MCF 10A (cell line): ENCODE measurements at regions not wholly inside any gene's neighbourhood (a gene's known extent, or its start where the extent isn't known, plus 50 kb on each side); places are given as distances from the start of the nearest gene placed in this dataset.

Experiments
- BruUV-seq: library from RNA; stranded (reverse); fragments of 400-500 nt; replicated peaks from 2 replicates; lab custom pipeline; 2021; lab: Mats Ljungman, UMichigan
- CTCF ChIA-PET: fragments of 300-600 bp; sonication (Branson Sonifier 250); formaldehyde crosslinking; extraction: SDS; loops from one replicate; lab custom pipeline; 2021; ENCODE audit warnings: antibody characterized with exemption, inconsistent platforms; lab: Yijun Ruan, JAX
- POLR2A ChIA-PET: fragments of 300-600, 350-650 bp; sonication (Branson Sonifier 250); formaldehyde crosslinking; extraction: SDS; loops from one replicate; lab custom pipeline; 2020; ENCODE audit warnings: antibody characterized with exemption, inconsistent platforms; lab: Yijun Ruan, JAX
- DNase-seq: peaks from one replicate; pipeline ENCODE4 v3.0.0-alpha.2; 2018; ENCODE audit not compliant: unreplicated experiment
- H3K27ac Mint-ChIP-seq: one replicate; pipeline ENCODE4 v1.8.0; 2022; ENCODE audit warnings: mild to moderate bottlenecking, low read depth, mixed read lengths; ENCODE audit not compliant: unreplicated experiment
- H3K27me3 Mint-ChIP-seq: one replicate; pipeline ENCODE4 v1.8.0; 2022; ENCODE audit warnings: mixed read lengths; ENCODE audit not compliant: insufficient read depth, unreplicated experiment
- H3K36me3 Mint-ChIP-seq: one replicate; pipeline ENCODE4 v1.8.0; 2022; ENCODE audit warnings: mild to moderate bottlenecking, moderate library complexity, mixed read lengths; ENCODE audit not compliant: insufficient read depth, unreplicated experiment
- H3K4me1 Mint-ChIP-seq: one replicate; pipeline ENCODE4 v1.8.0; 2022; ENCODE audit warnings: mixed read lengths; ENCODE audit not compliant: insufficient read depth, unreplicated experiment
- H3K4me3 Mint-ChIP-seq: one replicate; pipeline ENCODE4 v1.8.0; 2022; ENCODE audit warnings: mild to moderate bottlenecking, moderate library complexity, mixed read lengths; ENCODE audit not compliant: unreplicated experiment
- H3K9me3 Mint-ChIP-seq: one replicate; pipeline ENCODE4 v1.8.0; 2022; ENCODE audit warnings: mixed read lengths; ENCODE audit not compliant: unreplicated experiment
- intact Hi-C: fragments of 100-400 bp; cut with micrococcal nuclease; formaldehyde crosslinking; loops from 2 replicates; pipeline ENCODE4 v1.14.1; 2022
- TF ChIP-seq, protein P1 (sequence below): fragments of 200-600 bp; IDR thresholded peaks from one replicate; pipeline ENCODE4 v1.8.0; 2022; ENCODE audit warnings: antibody characterized with exemption, mild to moderate bottlenecking; ENCODE audit not compliant: unreplicated experiment

DNA sequence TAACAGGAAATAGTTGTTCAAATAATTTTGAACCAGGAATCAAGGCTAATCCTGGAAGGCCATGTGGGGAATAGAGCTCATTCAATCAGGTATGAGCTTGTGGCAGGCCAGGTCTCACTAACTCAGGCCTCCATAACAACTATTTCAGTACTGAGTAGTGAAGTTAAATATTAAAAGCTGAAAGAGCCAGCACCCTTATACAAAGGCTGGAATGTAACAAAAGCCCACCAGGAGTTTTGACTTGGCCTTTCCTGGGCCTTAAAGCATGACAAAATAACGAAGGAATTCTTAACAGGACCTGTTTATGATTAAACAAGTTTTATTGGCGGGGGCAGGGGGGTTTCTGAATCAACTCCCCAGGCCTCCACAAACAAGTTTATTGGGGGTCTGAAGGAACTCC, 1146.7 kb downstream of the CDH9 start:
- no peaks in the 10 kb centered on the region for H3K4me1 Mint-ChIP-seq
- no TSS peak for BruUV-seq
- peaks cover 11% of the 10 kb centered on the region for H3K9me3 Mint-ChIP-seq
- peaks cover 4% of the 10 kb centered on the region for H3K36me3 Mint-ChIP-seq
- intact Hi-C loops = no loop called here
- H3K4me3 Mint-ChIP-seq = no peak overlapping the region
- CTCF ChIA-PET = interaction anchor here (0.6 to 0.7 kb wide), 2 partner anchors 53 to 125 kb away, joined by 4 read pairs; no protein-coding TSS in a partner anchor
- H3K27me3 Mint-ChIP-seq = no peaks in the 10 kb centered on the region
- DNase-seq = no peak
- H3K27ac Mint-ChIP-seq = no peak overlapping the region
- POLR2A ChIA-PET = no interaction called here
- TF ChIP-seq, protein P1, sequence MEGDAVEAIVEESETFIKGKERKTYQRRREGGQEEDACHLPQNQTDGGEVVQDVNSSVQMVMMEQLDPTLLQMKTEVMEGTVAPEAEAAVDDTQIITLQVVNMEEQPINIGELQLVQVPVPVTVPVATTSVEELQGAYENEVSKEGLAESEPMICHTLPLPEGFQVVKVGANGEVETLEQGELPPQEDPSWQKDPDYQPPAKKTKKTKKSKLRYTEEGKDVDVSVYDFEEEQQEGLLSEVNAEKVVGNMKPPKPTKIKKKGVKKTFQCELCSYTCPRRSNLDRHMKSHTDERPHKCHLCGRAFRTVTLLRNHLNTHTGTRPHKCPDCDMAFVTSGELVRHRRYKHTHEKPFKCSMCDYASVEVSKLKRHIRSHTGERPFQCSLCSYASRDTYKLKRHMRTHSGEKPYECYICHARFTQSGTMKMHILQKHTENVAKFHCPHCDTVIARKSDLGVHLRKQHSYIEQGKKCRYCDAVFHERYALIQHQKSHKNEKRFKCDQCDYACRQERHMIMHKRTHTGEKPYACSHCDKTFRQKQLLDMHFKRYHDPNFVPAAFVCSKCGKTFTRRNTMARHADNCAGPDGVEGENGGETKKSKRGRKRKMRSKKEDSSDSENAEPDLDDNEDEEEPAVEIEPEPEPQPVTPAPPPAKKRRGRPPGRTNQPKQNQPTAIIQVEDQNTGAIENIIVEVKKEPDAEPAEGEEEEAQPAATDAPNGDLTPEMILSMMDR = no peak

DNA sequence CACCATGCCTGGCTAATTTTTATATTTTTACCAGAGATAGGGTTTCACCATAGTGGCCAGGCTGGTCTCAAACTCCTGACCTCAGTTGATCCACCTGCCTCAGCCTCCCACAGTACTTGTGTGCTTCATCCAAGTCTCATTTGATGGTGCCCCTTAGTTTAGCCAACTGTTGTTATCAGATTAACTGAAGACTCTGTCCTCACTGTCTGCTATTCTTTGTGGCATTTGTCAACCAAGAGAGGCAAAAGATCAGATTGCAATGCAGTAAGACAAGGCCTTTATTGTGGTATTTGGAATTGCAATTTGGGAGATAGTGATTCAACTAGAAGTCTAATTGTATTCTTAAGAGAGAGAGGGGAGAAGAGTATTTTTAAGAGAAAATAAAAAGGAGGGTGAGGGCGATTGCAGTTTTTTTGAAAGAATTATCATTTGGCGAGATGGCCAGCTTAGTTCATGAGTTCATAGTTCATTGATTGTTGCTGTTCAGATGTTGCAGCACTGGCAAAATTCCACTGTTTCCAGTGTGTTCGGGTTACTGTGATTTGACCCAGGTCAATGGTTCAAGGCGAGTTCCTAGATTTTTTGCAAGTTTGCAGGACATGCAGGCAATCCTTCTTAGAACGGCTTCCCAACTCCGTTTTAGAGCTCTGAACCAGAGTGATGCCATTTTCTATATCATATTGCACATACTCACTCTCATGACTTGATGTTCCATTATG, 1156.9 kb downstream of the CDH9 start:
- no peaks in the 10 kb centered on the region for H3K27me3 Mint-ChIP-seq
- POLR2A ChIA-PET = no interaction called here
- no peak overlapping the region for H3K27ac Mint-ChIP-seq
- DNase-seq = no peak
- BruUV-seq = no TSS peak
- no peaks in the 10 kb centered on the region for H3K4me1 Mint-ChIP-seq
- TF ChIP-seq, protein P1 = no peak
- CTCF ChIA-PET = no interaction called here
- intact Hi-C loops = no loop called here
- H3K36me3 Mint-ChIP-seq = no peaks in the 10 kb centered on the region
- no peak overlapping the region for H3K4me3 Mint-ChIP-seq
- peaks cover 11% of the 10 kb centered on the region for H3K9me3 Mint-ChIP-seq

DNA sequence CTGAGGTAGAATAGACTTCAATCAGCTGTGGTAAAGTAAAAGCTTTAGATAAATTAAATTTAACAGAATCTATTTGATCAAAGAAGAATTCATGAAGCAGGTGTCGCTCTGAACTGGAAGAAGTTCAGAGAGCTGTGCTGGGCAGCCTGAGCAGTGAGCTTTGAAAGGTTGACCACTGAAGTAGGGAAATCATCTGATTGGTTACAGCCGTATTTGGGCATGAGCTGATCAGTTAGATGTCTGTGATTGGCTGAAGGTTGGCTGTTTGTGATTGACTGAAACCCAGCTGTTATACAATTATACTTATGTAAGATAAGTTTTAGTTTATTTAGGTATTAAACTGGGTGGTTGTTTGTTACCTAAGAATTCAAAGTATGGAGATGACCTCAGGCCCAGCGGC, 1174.6 kb downstream of the CDH9 start:
- Mint-ChIP-seq H3K4me1 (no peaks in the 10 kb centered on the region), H3K4me3 (no peak overlapping the region), H3K36me3 (no peaks in the 10 kb centered on the region), H3K27me3 (no peaks in the 10 kb centered on the region), H3K27ac (no peak overlapping the region), H3K9me3 (peaks cover 11% of the 10 kb centered on the region)
- intact Hi-C loops = no loop called here
- BruUV-seq = no TSS peak
- POLR2A ChIA-PET = no interaction called here
- TF ChIP-seq, protein P1 = no peak
- DNase-seq = no peak
- CTCF ChIA-PET = no interaction called here

DNA sequence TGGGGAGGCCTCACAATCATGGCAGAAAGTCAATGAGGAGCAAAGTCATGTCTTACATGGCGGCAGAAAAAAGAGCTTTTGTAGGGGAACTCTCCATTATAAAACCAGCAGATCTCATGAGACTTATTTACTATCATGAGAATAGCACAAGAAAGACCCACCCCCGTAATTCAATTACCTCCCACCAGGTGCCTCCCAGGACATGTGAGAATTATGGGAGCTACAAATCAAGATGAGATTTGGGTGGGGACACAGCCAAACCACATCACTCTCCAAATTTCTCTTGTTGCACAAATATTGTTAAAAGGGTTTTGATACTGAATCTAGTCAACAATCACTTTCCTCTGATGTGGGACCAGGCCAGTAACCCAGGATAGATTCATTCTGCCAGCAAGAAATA, 1176.1 kb downstream of the CDH9 start:
- H3K36me3 Mint-ChIP-seq = no peaks in the 10 kb centered on the region
- H3K4me1 Mint-ChIP-seq = no peaks in the 10 kb centered on the region
- POLR2A ChIA-PET = no interaction called here
- no peak overlapping the region for H3K4me3 Mint-ChIP-seq
- TF ChIP-seq, protein P1 = no peak
- H3K27me3 Mint-ChIP-seq = no peaks in the 10 kb centered on the region
- peaks cover 11% of the 10 kb centered on the region for H3K9me3 Mint-ChIP-seq
- DNase-seq = no peak
- intact Hi-C loops = no loop called here
- BruUV-seq = no TSS peak
- CTCF ChIA-PET = interaction anchor here (0.6 kb wide), 1 partner anchor 439 kb away, joined by 5 read pairs; no protein-coding TSS in a partner anchor
- no peak overlapping the region for H3K27ac Mint-ChIP-seq
